ENCODE measurements at regions not wholly inside any gene's neighbourhood (a gene's known extent, or its start where the extent isn't known, plus 50 kb on each side); places are given as distances from the start of the nearest gene placed in this dataset.

GRCh38 chr2:234579231-234579962 lies 82.5 kb upstream of the ARL4C start:
- TF ChIP-seq, protein P1, sequence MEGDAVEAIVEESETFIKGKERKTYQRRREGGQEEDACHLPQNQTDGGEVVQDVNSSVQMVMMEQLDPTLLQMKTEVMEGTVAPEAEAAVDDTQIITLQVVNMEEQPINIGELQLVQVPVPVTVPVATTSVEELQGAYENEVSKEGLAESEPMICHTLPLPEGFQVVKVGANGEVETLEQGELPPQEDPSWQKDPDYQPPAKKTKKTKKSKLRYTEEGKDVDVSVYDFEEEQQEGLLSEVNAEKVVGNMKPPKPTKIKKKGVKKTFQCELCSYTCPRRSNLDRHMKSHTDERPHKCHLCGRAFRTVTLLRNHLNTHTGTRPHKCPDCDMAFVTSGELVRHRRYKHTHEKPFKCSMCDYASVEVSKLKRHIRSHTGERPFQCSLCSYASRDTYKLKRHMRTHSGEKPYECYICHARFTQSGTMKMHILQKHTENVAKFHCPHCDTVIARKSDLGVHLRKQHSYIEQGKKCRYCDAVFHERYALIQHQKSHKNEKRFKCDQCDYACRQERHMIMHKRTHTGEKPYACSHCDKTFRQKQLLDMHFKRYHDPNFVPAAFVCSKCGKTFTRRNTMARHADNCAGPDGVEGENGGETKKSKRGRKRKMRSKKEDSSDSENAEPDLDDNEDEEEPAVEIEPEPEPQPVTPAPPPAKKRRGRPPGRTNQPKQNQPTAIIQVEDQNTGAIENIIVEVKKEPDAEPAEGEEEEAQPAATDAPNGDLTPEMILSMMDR (IDR thresholded peaks at IDR 0.05) = no peak
- TF ChIP-seq EP300 (IDR thresholded peaks at IDR 0.05; ENCODE audit: low read depth) (no peak), POLR2AphosphoS5 (IDR thresholded peaks at IDR 0.05) (no peak), POLR2A (IDR thresholded peaks at IDR 0.05) (no peak)
- H3K9me3 ChIP-seq = no peaks in the 10 kb centered on the region
- H3K27me3 ChIP-seq = no peaks in the 10 kb centered on the region
- WGBS, 2 donors (ENCODE audit: low coverage in 1 of 2) = 80% methylated on average over 10 of the region's 10 CpGs; no CpG with 5 or more reads in 1 of the 2 donors
- no peak overlapping the region for H3K4me3 ChIP-seq
- intact Hi-C loops (cut with DNase I; ENCODE audit: low total_unique reads) = no loop called here
- no peaks in the 10 kb centered on the region for H3K36me3 ChIP-seq
- DNase-seq = no peak
- no peaks in the 10 kb centered on the region for H3K4me1 ChIP-seq
- in situ Hi-C loops (cut with MboI; ENCODE audit: low pct_ligation_motif_present in 1 of 4, low pct_unique_long_range_greater_than_20kb in 1 of 4, low sequenced_read_pairs in 3 of 4) = no loop called here
- H3K27ac ChIP-seq = no peak overlapping the region

- H3K9me3 ChIP-seq = no peaks in the 10 kb centered on the region
- 88 to 96% methylated on average over 1 to 2 of the region's 2 CpGs for WGBS, 2 donors (ENCODE audit: low coverage in 1 of 2)
- DNase-seq = no peak
- H3K27me3 ChIP-seq = no peaks in the 10 kb centered on the region
- no peak overlapping the region for H3K4me3 ChIP-seq
- intact Hi-C loops (cut with DNase I; ENCODE audit: low total_unique reads) = no loop called here
- in situ Hi-C loops (cut with MboI; ENCODE audit: low pct_ligation_motif_present in 1 of 4, low pct_unique_long_range_greater_than_20kb in 1 of 4, low sequenced_read_pairs in 3 of 4) = no loop called here
- H3K4me1 ChIP-seq = no peaks in the 10 kb centered on the region
- H3K27ac ChIP-seq = no peak overlapping the region
- no peak for TF ChIP-seq POLR2A (IDR thresholded peaks at IDR 0.05)
- no peak for TF ChIP-seq EP300 (IDR thresholded peaks at IDR 0.05; ENCODE audit: low read depth)
- no peaks in the 10 kb centered on the region for H3K36me3 ChIP-seq
These were observed 81.5 kb upstream of the ARL4C start for GRCh38 chr2:234578389-234578788.

- no peaks in the 10 kb centered on the region for H3K36me3 ChIP-seq
- TF ChIP-seq POLR2A (IDR thresholded peaks at IDR 0.05) (no peak), POLR2AphosphoS5 (IDR thresholded peaks at IDR 0.05) (no peak), EP300 (IDR thresholded peaks at IDR 0.05; ENCODE audit: low read depth) (no peak)
- TF ChIP-seq, protein P1 (IDR thresholded peaks at IDR 0.05) = no peak
- H3K27me3 ChIP-seq = no peaks in the 10 kb centered on the region
- no peak for DNase-seq
- in situ Hi-C loops (cut with MboI; ENCODE audit: low pct_ligation_motif_present in 1 of 4, low pct_unique_long_range_greater_than_20kb in 1 of 4, low sequenced_read_pairs in 3 of 4) = no loop called here
- intact Hi-C loops (cut with DNase I; ENCODE audit: low total_unique reads) = no loop called here
- WGBS, 2 donors (ENCODE audit: low coverage in 1 of 2) = 63 to 70% methylated on average over 5 of the region's 5 CpGs
- no peaks in the 10 kb centered on the region for H3K9me3 ChIP-seq
- no peak overlapping the region for H3K27ac ChIP-seq
- H3K4me3 ChIP-seq = no peak overlapping the region
- no peaks in the 10 kb centered on the region for H3K4me1 ChIP-seq
These were observed 80.3 kb upstream of the ARL4C start for GRCh38 chr2:234577191-234577590.

DNA sequence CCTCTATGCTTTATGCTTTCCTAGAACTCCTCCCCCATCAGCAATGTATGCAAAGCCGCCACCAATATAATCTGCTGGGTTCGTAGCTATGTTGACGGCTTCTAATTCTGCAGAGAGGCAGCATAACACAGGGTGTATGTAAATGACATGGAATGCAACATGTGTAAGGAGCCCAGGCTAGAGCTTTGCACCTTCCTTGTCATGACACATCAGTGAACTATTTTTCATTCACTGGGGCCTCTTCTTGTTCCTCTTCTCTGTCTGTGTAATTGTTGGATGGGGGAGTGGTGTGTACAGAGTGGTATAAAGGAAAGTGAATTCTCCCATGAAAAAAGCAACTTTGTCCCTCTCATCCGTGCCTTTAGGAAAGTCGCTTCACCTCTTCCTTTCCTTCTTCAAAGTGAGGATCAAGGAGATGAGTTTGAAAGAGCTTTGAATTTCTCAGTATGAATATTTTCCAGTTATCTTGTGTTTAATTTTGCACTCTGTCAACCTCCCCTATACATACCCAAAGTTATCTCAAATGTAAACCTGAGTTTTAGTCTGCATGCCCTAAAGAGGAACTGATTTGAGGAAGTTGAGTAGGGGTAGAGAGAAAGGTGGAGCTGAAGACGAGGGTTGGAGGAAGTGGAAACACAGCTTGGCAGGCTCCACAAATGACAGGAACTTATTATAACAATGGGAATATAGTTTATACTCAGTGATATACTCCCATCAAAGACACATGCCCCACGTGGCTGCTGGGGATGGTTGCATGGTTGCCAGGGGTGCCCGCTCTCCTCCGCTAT lies 74.9 kb upstream of the ARL4C start:
- intact Hi-C loops (cut with DNase I; ENCODE audit: low total_unique reads) (no loop called here), in situ Hi-C loops (cut with MboI; ENCODE audit: low pct_ligation_motif_present in 1 of 4, low pct_unique_long_range_greater_than_20kb in 1 of 4, low sequenced_read_pairs in 3 of 4) (loop anchor here in 1 of 4 donors (25.0 kb wide), 1 partner anchor 1015 kb away; no protein-coding TSS in a partner anchor)
- Histone ChIP-seq H3K4me3 (no peak overlapping the region), H3K36me3 (no peaks in the 10 kb centered on the region), H3K4me1 (peaks cover 0 to 3% (median 0%) of the 10 kb centered on the region in 4 donors), H3K27me3 (peaks cover 5% of the 10 kb centered on the region), H3K27ac (no peak overlapping the region), H3K9me3 (no peaks in the 10 kb centered on the region)
- DNase-seq = no peak
- WGBS, 2 donors (ENCODE audit: low coverage in 1 of 2) = 47 to 72% methylated on average over 7 to 9 of the region's 9 CpGs
- TF ChIP-seq POLR2A (IDR thresholded peaks at IDR 0.05) (no peak), POLR2AphosphoS5 (IDR thresholded peaks at IDR 0.05) (no peak), EP300 (IDR thresholded peaks at IDR 0.05; ENCODE audit: low read depth) (no peak)
- TF ChIP-seq, protein P1 (IDR thresholded peaks at IDR 0.05) = no peak

Measured in transverse colon (tissue), 4 donors.